ENCODE measurements at regions not wholly inside any gene's neighbourhood (a gene's known extent, or its start where the extent isn't known, plus 50 kb on each side); places are given as distances from the start of the nearest gene placed in this dataset.

GRCh38 chr2:66109419-66109818 is 325.5 kb upstream of the MEIS1 start:
- TF ChIP-seq CTCF (conservative IDR thresholded peaks at IDR 0.05; ENCODE audit: low read depth, low read length) (no peak), EZH2 (IDR thresholded peaks at IDR 0.05; ENCODE audit: borderline replicate concordance, low read depth, low read length, poor library complexity, severe bottlenecking) (no peak)
